Middle frontal gyrus (tissue), 1 donor: ENCODE measurements at regions not wholly inside any gene's neighbourhood (a gene's known extent, or its start where the extent isn't known, plus 50 kb on each side); places are given as distances from the start of the nearest gene placed in this dataset.

Source experiments
- DNase-seq: peaks from one replicate; pipeline ENCODE4 v3.0.0-alpha.2; 2015; ENCODE audit warnings: low spot score; ENCODE audit errors: extremely low spot score

GRCh38 chr5:86768699-86769202 lies 151.0 kb downstream of the COX7C start:
- no peak for DNase-seq

- DNase-seq: no peak
Measured at GRCh38 chr5:86780018-86780417, 162.3 kb downstream of the COX7C start.

- no peak for DNase-seq
Measured at GRCh38 chr5:86786955-86787354, 169.2 kb downstream of the COX7C start.

- DNase-seq: no peak
Measured at GRCh38 chr5:86795659-86796058, 177.9 kb downstream of the COX7C start.

- DNase-seq: no peak
Measured at GRCh38 chr5:86797677-86798076, 179.9 kb downstream of the COX7C start.

GRCh38 chr5:86806206-86806605 lies 188.5 kb downstream of the COX7C start:
- DNase-seq: no peak

- DNase-seq: no peak
Measured at GRCh38 chr5:86807046-86808031, 189.6 kb downstream of the COX7C start.

GRCh38 chr5:86814315-86814714 lies 196.6 kb downstream of the COX7C start:
- no peak for DNase-seq

- DNase-seq: no peak
Measured at GRCh38 chr5:86814907-86815306, 197.2 kb downstream of the COX7C start.

- no peak for DNase-seq
Measured at GRCh38 chr5:86824637-86825036, 206.9 kb downstream of the COX7C start.

GRCh38 chr5:86831128-86831527 lies 213.4 kb downstream of the COX7C start:
- DNase-seq: no peak

GRCh38 chr5:86833868-86834267 lies 216.1 kb downstream of the COX7C start:
- DNase-seq: no peak

- no peak for DNase-seq
Measured at GRCh38 chr5:86837610-86838009, 219.9 kb downstream of the COX7C start.

- DNase-seq: no peak
Measured at GRCh38 chr5:86838083-86838482, 220.3 kb downstream of the COX7C start.

GRCh38 chr5:86841000-86841644 lies 223.4 kb downstream of the COX7C start:
- no peak for DNase-seq

GRCh38 chr5:86858442-86858841 lies 240.7 kb downstream of the COX7C start:
- DNase-seq: peak; percentile 32

- no peak for DNase-seq
Measured at GRCh38 chr5:86861512-86861911, 243.8 kb downstream of the COX7C start.

GRCh38 chr5:86862093-86862492 lies 244.4 kb downstream of the COX7C start:
- DNase-seq: no peak

- DNase-seq: no peak
Measured at GRCh38 chr5:86864051-86864450, 246.3 kb downstream of the COX7C start.

- no peak for DNase-seq
Measured at GRCh38 chr5:86865256-86865785, 247.6 kb downstream of the COX7C start.

GRCh38 chr5:86866036-86866435 lies 248.3 kb downstream of the COX7C start:
- DNase-seq: no peak

GRCh38 chr5:86869268-86869667 lies 251.5 kb downstream of the COX7C start:
- no peak for DNase-seq
